ENCODE measurements at regions not wholly inside any gene's neighbourhood (a gene's known extent, or its start where the extent isn't known, plus 50 kb on each side); places are given as distances from the start of the nearest gene placed in this dataset.

DNA sequence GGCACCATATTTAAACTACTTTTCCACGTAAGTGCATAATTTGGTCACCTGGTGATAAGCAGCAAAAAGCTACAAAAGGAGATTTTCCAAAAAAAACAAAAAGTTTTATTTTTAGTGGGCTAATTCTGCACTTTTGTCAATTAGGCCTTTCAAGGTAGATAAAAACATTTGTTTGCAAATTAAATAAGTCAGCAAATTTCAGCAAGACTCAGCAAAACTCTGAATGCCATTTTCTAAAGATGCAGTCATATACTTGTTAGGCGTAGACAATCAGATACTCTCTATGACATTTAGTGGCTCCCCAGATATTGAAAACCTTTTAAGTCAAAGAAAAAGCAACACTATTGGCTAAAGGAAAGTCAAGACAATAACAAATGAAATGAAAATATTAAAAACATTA lies 400.2 kb upstream of the GOLIM4 start:
- DNase-seq (ENCODE audit: low spot score): no peak
- no peak overlapping the region for H3K4me3 Mint-ChIP-seq (ENCODE audit: unreplicated experiment)
- H3K4me1 Mint-ChIP-seq (ENCODE audit: low read depth): peaks cover 13% of the 10 kb centered on the region
- TF ChIP-seq, protein P1, sequence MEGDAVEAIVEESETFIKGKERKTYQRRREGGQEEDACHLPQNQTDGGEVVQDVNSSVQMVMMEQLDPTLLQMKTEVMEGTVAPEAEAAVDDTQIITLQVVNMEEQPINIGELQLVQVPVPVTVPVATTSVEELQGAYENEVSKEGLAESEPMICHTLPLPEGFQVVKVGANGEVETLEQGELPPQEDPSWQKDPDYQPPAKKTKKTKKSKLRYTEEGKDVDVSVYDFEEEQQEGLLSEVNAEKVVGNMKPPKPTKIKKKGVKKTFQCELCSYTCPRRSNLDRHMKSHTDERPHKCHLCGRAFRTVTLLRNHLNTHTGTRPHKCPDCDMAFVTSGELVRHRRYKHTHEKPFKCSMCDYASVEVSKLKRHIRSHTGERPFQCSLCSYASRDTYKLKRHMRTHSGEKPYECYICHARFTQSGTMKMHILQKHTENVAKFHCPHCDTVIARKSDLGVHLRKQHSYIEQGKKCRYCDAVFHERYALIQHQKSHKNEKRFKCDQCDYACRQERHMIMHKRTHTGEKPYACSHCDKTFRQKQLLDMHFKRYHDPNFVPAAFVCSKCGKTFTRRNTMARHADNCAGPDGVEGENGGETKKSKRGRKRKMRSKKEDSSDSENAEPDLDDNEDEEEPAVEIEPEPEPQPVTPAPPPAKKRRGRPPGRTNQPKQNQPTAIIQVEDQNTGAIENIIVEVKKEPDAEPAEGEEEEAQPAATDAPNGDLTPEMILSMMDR (IDR thresholded peaks at IDR 0.05): no peak
- no peaks in the 10 kb centered on the region for H3K36me3 Mint-ChIP-seq (ENCODE audit: low read depth)
- H3K9me3 Mint-ChIP-seq (ENCODE audit: low read depth): no peaks in the 10 kb centered on the region
- no peaks in the 10 kb centered on the region for H3K27me3 Mint-ChIP-seq (ENCODE audit: low read depth)
- H3K27ac Mint-ChIP-seq (ENCODE audit: unreplicated experiment): no peak overlapping the region

DNA sequence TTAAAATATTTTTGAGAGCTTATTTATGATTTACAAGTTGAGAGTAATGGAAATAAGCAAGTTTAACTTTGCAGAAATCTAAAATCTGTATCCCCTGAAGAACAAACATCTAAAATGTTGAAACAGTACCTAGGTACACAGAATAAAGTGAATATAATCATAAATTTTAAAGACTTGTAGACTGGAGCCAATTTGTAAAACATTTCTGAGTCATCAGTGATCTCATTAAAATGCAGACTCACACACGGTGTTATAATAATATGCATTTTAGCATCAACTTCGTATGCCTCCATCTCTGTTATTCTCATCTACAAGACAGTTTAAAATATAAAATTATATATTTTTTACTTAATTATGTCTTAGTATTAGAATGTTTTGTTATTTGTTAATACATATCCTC lies 399.5 kb upstream of the GOLIM4 start:
- H3K9me3 Mint-ChIP-seq (ENCODE audit: low read depth): no peaks in the 10 kb centered on the region
- H3K4me3 Mint-ChIP-seq (ENCODE audit: unreplicated experiment): no peak overlapping the region
- no peak for DNase-seq (ENCODE audit: low spot score)
- H3K36me3 Mint-ChIP-seq (ENCODE audit: low read depth): no peaks in the 10 kb centered on the region
- peaks cover 13% of the 10 kb centered on the region for H3K4me1 Mint-ChIP-seq (ENCODE audit: low read depth)
- H3K27me3 Mint-ChIP-seq (ENCODE audit: low read depth): no peaks in the 10 kb centered on the region
- TF ChIP-seq, protein P1 (IDR thresholded peaks at IDR 0.05): no peak
- H3K27ac Mint-ChIP-seq (ENCODE audit: unreplicated experiment): no peak overlapping the region

DNA sequence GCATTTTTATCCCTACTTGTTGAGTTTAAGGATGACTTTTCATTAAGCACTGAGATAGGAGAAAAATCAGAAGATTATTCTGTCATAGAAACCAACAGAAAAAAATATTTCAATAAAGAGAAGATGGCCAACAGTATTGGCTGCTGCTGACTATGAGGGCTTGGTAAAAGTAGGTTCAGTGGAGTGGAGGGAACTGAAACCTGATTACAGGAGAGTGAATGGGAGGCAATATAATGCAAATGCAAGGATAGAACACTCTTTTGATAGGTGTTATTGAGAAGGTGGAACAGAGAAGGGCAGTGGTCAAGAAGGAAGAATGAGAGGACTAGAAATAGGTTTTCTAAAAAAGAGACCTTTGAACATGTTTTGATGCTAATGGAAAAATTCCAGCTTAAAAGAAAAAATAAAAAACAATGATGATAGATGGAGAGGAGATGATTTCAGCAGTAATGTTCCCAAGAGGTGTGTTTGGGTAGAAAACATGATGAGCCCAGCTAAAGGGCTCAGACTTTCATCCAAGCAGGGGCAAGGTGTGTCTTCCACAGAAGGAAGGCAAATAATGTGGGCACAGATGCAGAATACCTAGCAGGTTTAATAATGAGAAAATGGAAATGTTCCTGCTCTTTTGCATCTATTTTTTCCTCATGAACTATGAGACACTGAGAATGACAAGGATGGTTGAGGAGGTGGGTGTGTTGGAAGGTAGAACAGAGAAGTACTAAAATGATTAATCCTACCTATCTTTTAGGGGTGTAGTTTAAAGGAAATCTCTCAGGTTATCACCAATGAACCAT lies 397.9 kb upstream of the GOLIM4 start:
- DNase-seq (ENCODE audit: low spot score): no peak
- H3K4me3 Mint-ChIP-seq (ENCODE audit: unreplicated experiment): no peak overlapping the region
- H3K36me3 Mint-ChIP-seq (ENCODE audit: low read depth): no peaks in the 10 kb centered on the region
- peaks cover 13% of the 10 kb centered on the region for H3K4me1 Mint-ChIP-seq (ENCODE audit: low read depth)
- TF ChIP-seq, protein P1 (IDR thresholded peaks at IDR 0.05): no peak
- no peak overlapping the region for H3K27ac Mint-ChIP-seq (ENCODE audit: unreplicated experiment)
- H3K27me3 Mint-ChIP-seq (ENCODE audit: low read depth): no peaks in the 10 kb centered on the region
- H3K9me3 Mint-ChIP-seq (ENCODE audit: low read depth): no peaks in the 10 kb centered on the region

DNA sequence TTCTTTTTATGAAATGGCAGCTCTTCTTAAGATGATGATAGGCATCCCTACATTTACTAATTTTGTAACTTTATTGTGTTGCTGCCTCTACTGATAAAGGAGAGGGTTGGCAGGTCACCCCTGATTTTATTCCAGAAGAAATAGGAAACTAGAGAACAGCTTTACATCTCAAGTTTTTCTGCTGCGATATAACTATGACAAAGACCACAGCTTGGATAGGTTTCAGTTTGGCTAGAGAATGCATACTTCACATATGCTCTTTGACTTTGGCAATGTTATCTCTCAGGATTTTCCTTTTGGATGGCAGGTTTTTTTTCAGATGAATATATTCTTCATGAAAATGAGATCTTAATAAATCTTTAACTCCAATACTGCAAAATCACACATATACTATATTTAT lies 395.3 kb upstream of the GOLIM4 start:
- TF ChIP-seq, protein P1 (IDR thresholded peaks at IDR 0.05): no peak
- peaks cover 2% of the 10 kb centered on the region for H3K4me1 Mint-ChIP-seq (ENCODE audit: low read depth)
- H3K9me3 Mint-ChIP-seq (ENCODE audit: low read depth): no peaks in the 10 kb centered on the region
- H3K4me3 Mint-ChIP-seq (ENCODE audit: unreplicated experiment): no peak overlapping the region
- DNase-seq (ENCODE audit: low spot score): no peak
- H3K27ac Mint-ChIP-seq (ENCODE audit: unreplicated experiment): no peak overlapping the region
- H3K27me3 Mint-ChIP-seq (ENCODE audit: low read depth): no peaks in the 10 kb centered on the region
- H3K36me3 Mint-ChIP-seq (ENCODE audit: low read depth): no peaks in the 10 kb centered on the region

DNA sequence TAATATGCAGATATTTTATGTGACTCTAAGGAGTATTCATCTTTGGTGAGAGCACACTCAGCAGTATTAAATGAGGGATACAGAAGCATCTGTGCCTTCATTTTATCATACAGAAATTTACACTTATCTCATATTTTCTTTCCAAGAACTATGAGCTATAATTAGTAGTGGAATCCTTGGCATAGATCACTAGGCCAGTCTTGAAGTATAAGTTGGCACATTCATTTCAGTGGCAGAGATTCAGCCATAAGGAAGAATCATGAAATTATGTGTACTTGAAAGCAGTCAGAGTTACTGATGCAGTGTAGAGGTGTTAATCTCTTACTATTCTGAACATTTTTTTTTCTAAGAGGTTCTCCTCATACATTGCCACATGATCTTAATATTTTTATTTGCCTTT lies 393.6 kb upstream of the GOLIM4 start:
- H3K27ac Mint-ChIP-seq (ENCODE audit: unreplicated experiment): no peak overlapping the region
- TF ChIP-seq, protein P1 (IDR thresholded peaks at IDR 0.05): no peak
- peaks cover 3% of the 10 kb centered on the region for H3K4me1 Mint-ChIP-seq (ENCODE audit: low read depth)
- no peaks in the 10 kb centered on the region for H3K9me3 Mint-ChIP-seq (ENCODE audit: low read depth)
- no peaks in the 10 kb centered on the region for H3K27me3 Mint-ChIP-seq (ENCODE audit: low read depth)
- no peak overlapping the region for H3K4me3 Mint-ChIP-seq (ENCODE audit: unreplicated experiment)
- no peaks in the 10 kb centered on the region for H3K36me3 Mint-ChIP-seq (ENCODE audit: low read depth)
- DNase-seq (ENCODE audit: low spot score): no peak
